HepG2 (cell line): ENCODE measurements at regions not wholly inside any gene's neighbourhood (a gene's known extent, or its start where the extent isn't known, plus 50 kb on each side); places are given as distances from the start of the nearest gene placed in this dataset.

Experiments used
- GTF3A ChIP-seq: sonication (generic); formaldehyde crosslinking; conservative IDR thresholded peaks from 2 replicates; pipeline ENCODE4 v1.4.0; 2020; ENCODE audit warnings: mild to moderate bottlenecking, missing genetic modification reagents
- JARID2 ChIP-seq: sonication (generic); formaldehyde crosslinking; IDR thresholded peaks from 2 replicates; pipeline ENCODE4 v1.8.1; 2023; ENCODE audit warnings: missing genetic modification reagents, inconsistent platforms; ENCODE audit not compliant: insufficient replicate concordance
- MBNL3 ChIP-seq: fragments of 250-450 bp; sonication (Bioruptor Pico); conservative IDR thresholded peaks from 2 replicates; pipeline ENCODE4 v1.8.0; 2022; ENCODE audit warnings: mild to moderate bottlenecking, inconsistent platforms
- NR2F1 ChIP-seq, 2 experiments: fragments of 450-650 bp in 1 of 2; formaldehyde crosslinking in 1 of 2; IDR thresholded peaks; 2 replicates each; pipeline versions ENCODE4 v1.5.0 to v1.6.1; 2016 to 2020; ENCODE audit warnings: mild to moderate bottlenecking in 1 of 2, missing compliant biosample characterization in 1 of 2, missing genetic modification reagents in 1 of 2, moderate library complexity in 1 of 2
- ONECUT2 ChIP-seq: sonication (generic); formaldehyde crosslinking; IDR thresholded peaks from 2 replicates; pipeline ENCODE4 v1.4.0; 2020; ENCODE audit warnings: missing genetic modification reagents
- SSRP1 ChIP-seq: IDR thresholded peaks from 2 replicates; pipeline ENCODE4 v1.6.1; 2016; ENCODE audit warnings: control low read depth
- TP53 ChIP-seq: sonication (generic); formaldehyde crosslinking; conservative IDR thresholded peaks from 2 replicates; pipeline ENCODE4 v1.4.0; 2020; ENCODE audit warnings: missing genetic modification reagents
- ZNF10 ChIP-seq: sonication (generic); formaldehyde crosslinking; IDR thresholded peaks from 2 replicates; pipeline ENCODE4 v1.4.0; 2020; ENCODE audit warnings: mild to moderate bottlenecking, low read depth, missing genetic modification reagents, borderline replicate concordance
- ZNF138 ChIP-seq: sonication (generic); formaldehyde crosslinking; IDR thresholded peaks from 2 replicates; pipeline ENCODE4 v1.5.0; 2020; ENCODE audit warnings: mild to moderate bottlenecking, low read depth, missing genetic modification reagents
- ZNF615 ChIP-seq: sonication (generic); formaldehyde crosslinking; IDR thresholded peaks from 2 replicates; pipeline ENCODE4 v1.5.0; 2020; ENCODE audit warnings: mild to moderate bottlenecking, missing genetic modification reagents, borderline replicate concordance
- TF ChIP-seq, protein P1 (sequence below): sonication (generic); formaldehyde crosslinking; IDR thresholded peaks from 2 replicates; pipeline ENCODE4 v1.5.1; 2020; ENCODE audit warnings: mild to moderate bottlenecking, missing genetic modification reagents
- TF ChIP-seq, protein P2 (sequence below): sonication (generic); formaldehyde crosslinking; IDR thresholded peaks from 2 replicates; pipeline ENCODE4 v1.4.0; 2020; ENCODE audit warnings: missing genetic modification reagents
- TF ChIP-seq, protein P3 (sequence below): IDR thresholded peaks from 2 replicates; pipeline ENCODE4 v1.6.1; 2016; ENCODE audit warnings: missing genetic modification reagents, missing compliant biosample characterization

DNA sequence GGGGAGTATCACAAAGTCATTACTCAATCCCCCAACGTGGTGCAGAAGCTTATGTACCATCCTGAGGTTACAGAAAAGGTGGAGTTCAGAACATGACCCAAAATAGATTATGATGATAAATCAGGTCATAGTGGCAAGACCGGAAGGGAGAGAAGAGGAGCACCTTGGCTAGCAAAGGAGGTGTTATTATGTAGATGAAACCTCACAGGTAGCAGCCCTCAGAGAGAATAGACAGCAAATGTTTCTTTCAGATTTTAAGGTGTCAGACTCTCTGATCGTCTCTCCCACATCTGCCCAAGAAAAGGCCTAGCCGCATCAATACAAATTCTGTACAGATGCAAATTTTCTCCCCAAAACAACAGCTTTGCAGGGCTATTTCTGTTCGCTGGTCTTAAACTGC lies 88.3 kb upstream of the SEMA3D start (continued):
- TF ChIP-seq ZNF10 (CRISPR knock-in tag) (no peak), JARID2 (CRISPR knock-in tag) (no peak), MBNL3 (CRISPR knock-in tag) (no peak), ONECUT2 (CRISPR knock-in tag) (no peak), TP53 (CRISPR knock-in tag) (no peak), SSRP1 (CRISPR knock-in tag) (no peak), ZNF138 (CRISPR knock-in tag) (no peak), NR2F1 (CRISPR knock-in tag; IDR thresholded peaks at IDR 0.05) (no peak), ZNF615 (CRISPR knock-in tag) (no peak), GTF3A (CRISPR knock-in tag) (no peak)
- TF ChIP-seq, protein P1, sequence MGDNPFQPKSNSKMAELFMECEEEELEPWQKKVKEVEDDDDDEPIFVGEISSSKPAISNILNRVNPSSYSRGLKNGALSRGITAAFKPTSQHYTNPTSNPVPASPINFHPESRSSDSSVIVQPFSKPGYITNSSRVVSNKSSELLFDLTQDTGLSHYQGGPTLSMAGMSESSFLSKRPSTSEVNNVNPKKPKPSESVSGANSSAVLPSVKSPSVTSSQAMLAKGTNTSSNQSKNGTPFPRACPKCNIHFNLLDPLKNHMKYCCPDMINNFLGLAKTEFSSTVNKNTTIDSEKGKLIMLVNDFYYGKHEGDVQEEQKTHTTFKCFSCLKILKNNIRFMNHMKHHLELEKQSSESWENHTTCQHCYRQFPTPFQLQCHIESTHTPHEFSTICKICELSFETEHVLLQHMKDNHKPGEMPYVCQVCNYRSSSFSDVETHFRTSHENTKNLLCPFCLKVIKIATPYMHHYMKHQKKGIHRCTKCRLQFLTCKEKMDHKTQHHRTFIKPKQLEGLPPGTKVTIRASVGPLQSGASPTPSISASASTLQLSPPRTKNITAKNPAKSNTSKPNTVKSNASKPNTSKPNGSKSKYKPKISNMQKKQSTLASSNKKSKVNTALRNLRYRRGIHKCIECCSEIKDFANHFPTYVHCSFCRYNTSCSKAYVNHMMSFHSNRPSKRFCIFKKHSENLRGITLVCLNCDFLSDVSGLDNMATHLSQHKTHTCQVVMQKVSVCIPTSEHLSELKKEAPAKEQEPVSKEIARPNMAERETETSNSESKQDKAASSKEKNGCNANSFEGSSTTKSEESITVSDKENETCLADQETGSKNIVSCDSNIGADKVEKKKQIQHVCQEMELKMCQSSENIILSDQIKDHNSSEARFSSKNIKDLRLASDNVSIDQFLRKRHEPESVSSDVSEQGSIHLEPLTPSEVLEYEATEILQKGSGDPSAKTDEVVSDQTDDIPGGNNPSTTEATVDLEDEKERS (CRISPR knock-in tag), result no peak
- TF ChIP-seq, protein P2, sequence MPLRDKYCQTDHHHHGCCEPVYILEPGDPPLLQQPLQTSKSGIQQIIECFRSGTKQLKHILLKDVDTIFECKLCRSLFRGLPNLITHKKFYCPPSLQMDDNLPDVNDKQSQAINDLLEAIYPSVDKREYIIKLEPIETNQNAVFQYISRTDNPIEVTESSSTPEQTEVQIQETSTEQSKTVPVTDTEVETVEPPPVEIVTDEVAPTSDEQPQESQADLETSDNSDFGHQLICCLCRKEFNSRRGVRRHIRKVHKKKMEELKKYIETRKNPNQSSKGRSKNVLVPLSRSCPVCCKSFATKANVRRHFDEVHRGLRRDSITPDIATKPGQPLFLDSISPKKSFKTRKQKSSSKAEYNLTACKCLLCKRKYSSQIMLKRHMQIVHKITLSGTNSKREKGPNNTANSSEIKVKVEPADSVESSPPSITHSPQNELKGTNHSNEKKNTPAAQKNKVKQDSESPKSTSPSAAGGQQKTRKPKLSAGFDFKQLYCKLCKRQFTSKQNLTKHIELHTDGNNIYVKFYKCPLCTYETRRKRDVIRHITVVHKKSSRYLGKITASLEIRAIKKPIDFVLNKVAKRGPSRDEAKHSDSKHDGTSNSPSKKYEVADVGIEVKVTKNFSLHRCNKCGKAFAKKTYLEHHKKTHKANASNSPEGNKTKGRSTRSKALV (CRISPR knock-in tag), result no peak
- TF ChIP-seq, protein P3, sequence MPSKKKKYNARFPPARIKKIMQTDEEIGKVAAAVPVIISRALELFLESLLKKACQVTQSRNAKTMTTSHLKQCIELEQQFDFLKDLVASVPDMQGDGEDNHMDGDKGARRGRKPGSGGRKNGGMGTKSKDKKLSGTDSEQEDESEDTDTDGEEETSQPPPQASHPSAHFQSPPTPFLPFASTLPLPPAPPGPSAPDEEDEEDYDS (CRISPR knock-in tag), result no peak
